AG08395 (cell line): ENCODE measurements at regions not wholly inside any gene's neighbourhood (a gene's known extent, or its start where the extent isn't known, plus 50 kb on each side); places are given as distances from the start of the nearest gene placed in this dataset.
"Not testable (repeated sequence)": the region's sequence is repeated elsewhere in the genome, so short reads cannot be mapped to it uniquely, and the experiment has no call there.

ENCODE experiments used
- DNase-seq: peaks from one replicate; pipeline ENCODE4 v3.0.0; 2012; ENCODE audit warnings: mixed read lengths, low spot score

DNA sequence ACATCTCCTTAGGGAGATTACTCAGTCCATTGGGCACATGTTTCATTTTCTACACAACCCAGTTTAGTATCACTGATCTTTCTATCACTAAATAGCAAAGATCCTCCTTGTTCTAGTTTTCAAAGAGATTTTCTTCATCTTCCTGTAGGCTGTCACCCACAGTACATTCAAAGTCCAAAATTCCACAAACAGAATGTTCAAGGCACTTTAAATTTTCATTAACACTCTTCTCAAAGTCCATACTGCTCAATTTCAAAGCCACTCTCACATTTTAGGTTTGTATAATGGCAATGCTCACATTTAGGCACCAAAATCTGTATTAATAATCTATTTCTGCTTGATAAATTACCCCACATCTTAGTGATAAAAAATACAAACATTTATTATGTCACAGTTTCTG, 152.8 kb downstream of the FSIP2 start:
- DNase-seq: no peak

DNA sequence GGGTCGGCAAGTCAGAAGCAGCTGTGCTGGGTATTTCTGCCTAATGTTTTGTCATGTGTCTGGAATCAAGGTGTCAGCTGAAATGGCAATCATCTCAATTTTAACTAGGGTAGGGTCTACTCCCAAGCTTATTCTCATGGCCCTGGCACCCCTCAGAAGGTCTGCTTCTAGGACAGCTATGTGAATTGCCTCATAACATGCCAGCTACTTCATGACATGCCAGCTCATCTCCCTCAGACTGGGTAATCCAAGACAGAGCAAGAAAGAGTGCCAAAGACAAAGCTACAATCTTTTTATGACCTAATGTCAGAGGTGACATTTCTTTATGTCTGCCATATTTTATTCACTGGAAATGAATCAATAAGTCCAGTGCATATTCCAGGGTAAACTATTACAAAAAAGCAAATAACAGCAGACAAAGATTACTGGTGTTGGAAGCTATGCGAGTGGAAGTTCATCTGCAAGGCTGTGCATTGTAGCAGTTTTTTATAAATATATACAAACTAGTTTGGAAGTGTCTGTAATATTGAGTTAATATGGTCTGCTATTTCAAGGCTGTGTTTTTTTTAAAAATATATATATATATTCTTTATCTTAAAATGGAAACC, 153.3 kb downstream of the FSIP2 start:
- DNase-seq: no peak

DNA sequence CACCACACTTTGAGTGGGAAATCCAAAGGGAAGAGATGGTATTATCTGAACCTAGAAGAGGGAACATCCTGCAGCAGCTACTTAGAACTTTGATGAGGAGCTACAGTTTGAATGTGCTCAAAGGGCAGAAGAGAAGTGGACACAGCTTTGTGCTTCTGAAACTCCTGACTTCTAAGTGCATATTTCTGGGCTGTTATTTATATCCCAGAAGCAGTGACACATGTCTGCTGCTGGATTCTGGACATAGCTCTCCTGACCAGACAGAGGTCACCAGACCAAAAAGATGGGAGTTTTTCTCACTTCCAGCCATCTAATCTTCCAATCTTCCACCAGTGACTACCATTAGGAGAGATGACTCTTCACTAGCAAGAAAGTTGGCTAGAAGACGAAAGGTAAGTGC, 153.9 kb downstream of the FSIP2 start:
- no peak for DNase-seq

DNA sequence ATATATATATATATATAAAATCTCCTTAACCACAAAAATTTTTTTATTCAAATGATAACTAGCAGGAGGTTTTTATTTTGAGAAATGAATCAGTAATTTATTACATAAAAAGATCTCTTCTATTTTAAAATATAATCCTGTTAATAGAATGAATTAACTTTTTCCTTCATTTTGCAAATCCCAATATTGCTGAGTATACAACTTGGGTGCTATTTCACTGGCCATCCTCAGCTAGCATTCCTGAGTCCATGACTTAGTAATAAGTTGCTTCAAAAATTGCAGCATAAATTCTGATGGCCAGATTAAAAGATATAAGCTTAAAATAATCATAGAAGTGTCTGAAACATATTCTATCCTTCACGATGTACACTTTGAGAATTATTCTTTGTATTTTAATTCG, 155.6 kb downstream of the FSIP2 start:
- DNase-seq: no peak

DNA sequence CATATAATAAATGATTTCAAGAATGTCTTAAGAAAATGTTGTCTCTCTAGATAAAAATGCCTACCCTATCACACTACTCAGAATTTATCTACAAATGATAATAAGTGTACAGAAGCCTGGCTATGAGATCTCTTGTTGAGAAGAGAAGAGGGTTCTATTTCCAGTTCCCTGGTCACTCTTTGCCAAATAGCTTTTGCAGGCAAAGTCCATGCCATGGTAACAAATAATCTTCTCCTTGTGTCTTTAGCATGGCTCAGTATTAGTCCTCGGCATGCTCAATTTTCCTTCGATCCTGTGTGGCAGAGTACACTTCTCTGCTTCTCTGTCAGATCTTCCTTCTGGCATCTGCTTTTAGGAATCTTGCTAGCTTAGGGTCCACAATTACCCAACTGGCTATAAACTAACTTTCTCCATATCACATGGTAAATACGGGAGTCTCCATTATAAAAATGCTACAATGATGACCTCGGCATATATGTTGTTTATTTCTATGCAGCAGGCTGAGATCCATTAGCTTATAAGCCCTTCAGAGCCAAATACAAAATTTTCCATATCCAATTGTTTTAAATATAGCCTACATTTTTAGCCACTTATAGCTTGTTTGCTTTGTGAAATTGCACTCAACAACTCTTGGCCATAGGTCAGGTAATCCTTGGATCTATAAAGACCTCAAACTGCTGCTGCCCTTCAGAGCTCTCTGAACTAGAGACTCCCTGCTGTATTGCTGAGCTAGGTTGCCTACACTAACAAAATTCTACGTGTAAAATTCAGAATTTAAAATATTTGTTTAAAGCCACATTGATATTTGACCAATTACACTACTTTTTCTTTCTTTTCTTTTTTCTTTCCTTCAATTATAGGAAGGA, 157.5 kb downstream of the FSIP2 start:
- DNase-seq: no peak

DNA sequence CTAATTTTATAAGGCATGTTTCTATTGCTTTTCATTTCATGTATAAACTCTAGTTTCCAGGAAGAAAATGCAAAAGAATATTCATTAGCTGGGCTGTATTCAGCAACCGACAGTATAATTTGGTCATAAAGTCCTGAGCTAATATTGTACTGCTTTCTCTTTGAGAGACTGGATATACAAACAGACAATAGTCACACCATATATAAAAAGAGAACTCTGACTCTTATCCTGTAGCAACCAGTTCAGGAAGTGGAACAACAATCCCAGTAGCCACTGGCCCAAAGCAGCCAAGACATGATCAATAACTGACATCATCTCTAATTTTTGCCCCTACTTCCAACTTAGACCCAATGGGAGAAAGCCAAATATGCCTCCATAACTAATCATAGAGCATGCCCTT, 160.8 kb downstream of the FSIP2 start:
- DNase-seq: no peak

DNA sequence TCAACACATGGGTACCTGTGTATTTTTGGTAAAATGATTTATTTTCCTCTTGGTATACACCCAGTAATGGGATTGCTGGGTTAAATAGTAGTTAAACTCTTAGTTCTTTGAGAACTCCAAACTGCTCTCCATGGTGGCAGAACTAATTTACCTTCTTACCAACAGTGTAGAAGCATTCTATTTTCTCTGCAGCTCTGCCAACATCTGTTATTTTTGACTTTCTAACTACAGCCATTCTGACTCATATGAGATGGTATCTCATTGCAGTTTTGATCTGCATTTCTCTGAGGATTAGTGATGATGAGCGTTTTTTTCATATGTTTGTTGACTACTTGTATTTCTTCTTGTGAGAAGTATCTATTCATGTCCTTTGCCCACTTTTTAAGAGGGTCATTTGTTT, 180.6 kb downstream of the FSIP2 start:
- no peak for DNase-seq

DNA sequence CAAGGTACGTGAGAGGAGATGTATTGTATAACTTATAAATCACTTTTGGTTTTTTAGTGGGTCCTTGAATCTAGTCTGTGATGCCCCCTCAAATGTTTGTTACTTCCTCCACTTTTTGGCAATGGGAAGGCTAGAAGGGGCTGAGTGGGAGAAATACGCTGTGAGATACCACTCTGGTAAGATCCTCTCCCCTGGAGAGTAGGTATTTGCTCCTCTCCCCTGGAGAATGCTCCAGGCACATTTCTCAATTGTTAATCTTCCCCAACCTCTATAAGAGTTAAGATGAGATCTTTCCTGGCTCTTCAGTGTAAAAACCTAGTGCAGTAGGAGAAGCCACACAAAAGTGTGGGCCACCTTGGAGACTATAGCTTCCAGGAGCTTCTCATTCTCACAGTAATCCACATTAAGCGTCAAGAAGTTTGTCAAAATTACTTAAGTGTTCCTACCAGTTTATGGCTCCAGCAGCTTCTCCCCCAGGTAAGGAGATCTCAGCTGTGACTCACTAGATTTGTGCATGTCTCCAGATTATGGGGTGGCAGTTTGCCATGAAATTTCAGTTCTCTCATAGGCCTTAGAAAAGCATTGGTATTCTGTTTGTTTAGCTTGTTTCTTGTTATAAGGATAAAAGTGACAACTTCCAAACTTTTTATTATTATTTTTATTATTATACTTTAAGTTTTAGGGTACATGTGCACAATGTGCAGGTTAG, 182.6 kb downstream of the FSIP2 start:
- no peak for DNase-seq

DNA sequence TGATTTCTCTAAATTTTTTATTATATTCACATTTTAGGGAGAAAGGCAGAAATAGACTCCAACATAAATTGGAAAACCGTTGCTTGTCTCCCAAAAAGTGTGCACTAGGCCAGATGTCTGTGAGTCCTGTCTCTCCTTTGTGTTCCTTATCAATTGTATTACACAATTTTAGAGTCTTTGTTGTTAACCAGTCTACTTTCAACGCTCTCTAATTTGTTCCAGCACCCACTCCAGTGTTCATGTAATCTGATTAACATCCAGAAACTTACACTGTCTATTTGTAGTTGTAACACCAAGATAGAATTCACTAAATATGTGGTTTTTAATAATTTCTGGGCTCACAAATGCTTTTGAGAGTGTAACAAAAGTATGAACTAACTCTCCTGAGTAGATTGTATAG, 195.6 kb downstream of the FSIP2 start:
- DNase-seq: no peak

DNA sequence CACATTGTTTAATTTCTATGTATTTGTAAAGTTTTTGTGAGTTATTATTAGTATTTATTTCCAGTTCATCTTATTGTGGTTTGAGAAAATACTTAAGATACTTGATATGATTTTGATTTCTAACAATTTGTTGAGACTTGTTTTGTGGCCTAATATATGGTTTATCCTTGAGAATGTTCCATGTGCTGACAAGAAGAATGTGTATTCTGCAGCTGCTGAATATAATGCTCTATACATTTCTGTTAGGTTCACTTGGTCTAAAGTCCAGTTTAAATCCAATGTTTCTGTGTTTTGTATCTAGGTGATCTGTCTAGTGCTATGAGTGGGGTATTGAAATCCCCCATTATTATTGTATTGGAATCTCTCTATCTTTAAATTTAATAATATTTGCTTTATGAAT, 201.3 kb downstream of the FSIP2 start:
- no peak for DNase-seq

DNA sequence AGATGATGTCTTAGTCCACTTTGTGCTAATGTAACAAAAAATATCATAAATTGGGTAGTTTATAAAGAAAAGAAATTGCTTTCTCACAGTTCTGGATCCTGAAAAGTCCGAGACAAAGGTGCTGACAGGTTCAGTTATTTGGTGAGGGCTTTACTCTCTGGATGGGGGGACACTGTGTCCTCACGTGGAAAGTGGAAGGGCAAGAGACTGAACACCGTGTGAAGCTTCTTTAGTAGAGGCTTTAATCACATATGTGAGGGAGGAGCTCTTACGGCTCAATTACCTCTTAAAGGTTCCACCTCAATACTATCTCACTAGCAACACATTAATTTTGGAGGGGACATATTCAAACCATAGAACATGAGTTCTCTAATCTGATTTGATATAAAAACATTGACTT, 204.3 kb downstream of the FSIP2 start:
- no peak for DNase-seq

DNA sequence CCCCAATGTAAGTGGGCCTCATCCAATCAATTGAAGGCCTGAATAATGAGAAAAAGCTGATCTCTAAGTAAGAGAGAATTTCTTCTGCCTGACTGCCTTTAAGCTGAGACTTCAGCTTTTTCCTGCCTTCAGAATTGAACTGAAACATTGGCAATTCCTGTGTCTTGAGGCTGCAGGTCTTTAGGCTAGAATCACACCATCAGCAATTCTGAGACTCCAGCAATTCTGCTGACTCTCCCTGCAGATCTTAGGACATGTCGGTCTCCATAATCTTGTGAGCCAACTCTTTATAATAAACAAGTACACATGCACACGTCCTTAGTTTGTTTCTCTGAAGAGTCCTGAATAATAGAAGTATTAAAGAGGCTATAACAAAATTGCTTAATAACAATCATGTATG, 209.1 kb downstream of the FSIP2 start:
- no peak for DNase-seq

DNA sequence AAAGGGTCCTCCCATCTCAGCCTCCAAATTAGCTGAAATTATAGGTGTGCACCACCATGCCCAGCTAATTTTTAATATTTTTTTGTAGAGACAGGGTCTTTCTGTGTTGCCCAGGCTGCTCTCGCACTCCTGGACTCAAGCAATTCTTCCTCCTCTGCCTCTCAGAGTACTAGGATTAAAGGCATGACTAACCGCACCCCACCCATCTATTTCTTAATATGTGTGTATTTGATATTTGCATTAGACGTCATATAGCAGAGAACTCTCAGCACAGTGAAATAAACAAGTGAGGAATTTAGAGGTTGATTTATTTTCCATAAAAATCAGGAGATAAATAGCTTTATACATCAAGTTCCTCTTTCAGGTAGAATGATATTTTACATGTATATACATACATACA, 213.5 kb downstream of the FSIP2 start:
- DNase-seq: no peak

DNA sequence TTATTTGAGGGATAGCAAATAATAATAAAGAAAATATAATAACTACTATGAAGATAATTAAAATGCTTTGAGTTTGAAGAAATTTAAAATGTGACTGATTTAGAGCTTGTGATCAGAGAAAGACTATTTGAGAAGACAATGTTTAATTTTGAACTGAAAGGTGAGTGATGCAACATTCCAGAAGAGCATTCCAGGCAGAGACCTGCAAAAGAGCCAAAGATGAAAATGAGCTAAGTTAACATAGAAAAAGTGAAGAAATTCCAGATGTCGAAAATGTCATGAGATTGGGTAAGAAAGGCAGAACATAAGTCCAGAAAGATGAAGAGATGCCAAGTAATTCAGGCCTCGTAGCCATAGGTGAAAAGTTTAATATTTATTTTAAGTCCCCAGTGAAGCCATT, 215.8 kb downstream of the FSIP2 start:
- no peak for DNase-seq

DNA sequence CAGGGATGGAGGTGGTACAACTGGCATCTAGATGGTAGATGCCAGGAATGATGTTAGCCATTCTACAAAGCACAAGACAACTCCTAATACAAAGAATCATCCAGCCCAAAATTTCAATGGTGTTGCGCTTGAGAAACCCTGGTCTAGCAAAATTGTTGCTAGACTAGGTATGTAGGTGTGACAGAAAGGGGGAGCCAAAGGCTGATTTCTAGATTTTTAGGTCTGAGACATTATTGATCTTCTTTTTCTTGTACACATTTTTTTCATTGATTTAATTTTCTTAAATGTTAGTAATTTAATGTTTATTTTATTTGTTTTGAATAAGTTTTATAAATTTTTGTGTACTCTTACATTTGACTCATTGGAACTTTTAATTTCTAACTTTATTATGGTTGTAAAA, 216.4 kb downstream of the FSIP2 start:
- no peak for DNase-seq

DNA sequence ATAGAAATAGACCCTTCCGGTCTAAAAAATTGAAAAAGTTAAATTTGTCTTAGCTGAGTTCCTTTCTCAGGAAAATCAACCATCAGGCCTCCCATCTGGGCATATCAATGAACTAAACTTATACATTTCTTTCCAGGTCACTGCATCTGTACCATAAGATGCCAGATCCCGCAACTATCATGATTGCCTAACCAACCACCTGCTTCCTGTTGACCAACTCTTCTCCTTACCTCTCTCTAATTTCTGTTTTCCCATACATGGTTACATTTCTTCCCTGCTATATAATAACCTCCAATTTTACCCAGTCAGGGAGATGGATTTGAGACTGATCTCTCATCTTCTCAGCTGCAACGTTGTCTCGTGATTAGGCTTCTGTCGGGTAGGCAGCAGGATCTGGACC, 228.7 kb downstream of the FSIP2 start:
- no peak for DNase-seq

DNA sequence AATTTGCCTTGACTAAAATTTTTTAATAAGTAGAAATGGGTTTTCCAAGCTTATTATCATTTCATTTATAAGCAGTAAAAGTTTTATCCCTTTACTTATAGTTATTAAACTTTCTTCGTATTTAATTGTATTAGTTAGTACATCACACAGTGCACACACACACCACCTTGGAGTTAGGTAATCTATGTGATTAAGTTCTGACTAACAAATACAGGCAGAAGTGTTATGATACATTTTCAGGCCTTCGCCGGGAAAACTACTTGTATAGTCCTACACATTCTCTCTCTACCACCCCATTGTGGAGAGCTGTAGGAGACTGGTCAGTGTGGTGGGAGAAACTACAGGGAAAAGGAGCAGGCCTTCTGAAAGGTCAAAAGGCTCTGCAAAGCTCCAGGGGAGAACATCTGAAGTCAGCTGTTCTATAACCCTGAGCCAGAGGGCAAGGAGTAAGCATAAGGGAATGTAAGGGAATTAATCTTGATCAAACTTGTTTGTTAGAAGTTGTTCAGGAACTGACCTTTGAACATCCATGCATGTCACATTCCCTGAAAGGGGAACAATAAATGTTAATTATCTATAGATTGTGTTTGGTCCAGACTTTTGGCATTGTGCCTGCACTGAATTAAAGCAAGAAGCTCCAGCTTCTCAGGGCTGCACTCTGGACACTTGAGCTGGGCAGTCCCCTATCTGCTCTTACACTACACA, 231.7 kb downstream of the FSIP2 start:
- DNase-seq: no peak

DNA sequence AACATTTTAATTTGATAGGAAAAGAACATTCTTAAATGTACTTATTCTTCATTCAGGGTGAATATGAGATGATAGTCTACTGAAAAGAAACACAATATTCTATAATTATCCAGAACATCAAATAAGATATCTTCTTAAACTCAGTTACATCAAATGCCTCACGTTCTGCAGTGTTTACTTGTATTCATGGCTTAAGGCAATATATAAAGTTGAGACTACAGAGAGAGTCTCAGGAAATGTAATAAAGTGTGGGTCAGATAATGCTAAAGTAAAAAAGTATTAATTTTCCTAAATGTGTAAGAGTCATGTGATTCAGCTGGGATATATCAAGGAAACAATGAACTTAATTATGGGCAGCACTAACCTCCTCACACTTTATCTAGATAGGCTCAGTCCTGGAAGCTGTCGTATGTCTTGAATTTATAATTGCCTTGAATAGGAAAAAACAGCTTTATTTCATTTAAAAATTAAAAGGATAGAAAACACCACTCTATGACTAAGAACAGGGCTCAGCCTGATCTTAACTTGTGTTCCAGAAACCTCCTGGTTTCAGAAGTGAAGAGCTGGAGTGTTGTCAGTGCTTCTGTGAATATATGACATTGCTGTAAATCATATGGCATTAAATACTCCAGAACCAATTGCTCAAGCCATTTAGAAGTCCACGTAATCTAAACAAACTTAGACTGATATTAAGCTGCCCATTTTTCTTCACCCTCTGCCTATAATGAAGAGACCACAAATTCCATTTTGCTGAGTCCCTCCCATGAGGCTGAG, 240.2 kb downstream of the FSIP2 start:
- DNase-seq: peak; percentile 3

DNA sequence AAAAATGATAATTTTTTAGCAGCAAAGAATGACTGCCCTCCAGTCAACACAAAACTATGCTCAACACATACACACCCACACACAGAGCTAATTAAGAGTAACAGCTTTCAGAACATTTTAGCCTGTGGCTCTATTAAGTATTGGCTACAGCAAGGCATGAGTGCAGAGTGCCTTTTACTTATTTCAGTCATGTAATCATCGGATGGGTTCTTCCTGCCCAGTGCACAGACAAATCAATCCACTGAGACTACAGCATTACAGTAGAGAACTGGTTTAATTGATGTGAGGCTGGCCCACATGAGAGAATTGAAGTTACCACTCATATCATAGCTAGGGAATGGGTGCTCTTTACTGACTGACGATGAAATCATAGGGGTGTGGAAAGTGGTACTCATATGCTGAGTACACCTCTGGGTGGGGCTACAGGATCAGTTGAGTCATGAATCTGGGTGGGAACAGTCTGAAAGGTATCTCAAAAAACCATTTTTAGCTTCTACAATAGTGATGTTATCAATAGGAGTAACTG, 241.0 kb downstream of the FSIP2 start:
- DNase-seq: no peak

DNA sequence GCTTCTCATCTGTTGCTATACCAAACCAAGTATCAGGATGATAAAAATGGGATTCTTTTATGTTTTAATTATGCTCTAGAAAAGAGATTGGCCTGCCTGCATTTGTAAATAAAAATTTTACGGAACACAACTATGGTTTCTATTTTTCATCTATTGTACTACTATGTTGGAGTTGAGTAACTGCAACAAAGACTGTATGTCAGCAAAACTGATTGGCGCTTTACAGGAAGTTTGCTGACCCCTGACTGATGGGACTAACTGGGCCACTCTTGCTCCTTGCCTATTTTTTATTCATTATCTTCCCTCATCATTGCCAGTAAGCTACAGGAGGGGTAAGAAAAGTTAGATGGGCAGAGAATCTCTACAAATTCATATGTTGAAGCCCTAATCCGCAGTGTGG, 242.3 kb downstream of the FSIP2 start:
- no peak for DNase-seq

DNA sequence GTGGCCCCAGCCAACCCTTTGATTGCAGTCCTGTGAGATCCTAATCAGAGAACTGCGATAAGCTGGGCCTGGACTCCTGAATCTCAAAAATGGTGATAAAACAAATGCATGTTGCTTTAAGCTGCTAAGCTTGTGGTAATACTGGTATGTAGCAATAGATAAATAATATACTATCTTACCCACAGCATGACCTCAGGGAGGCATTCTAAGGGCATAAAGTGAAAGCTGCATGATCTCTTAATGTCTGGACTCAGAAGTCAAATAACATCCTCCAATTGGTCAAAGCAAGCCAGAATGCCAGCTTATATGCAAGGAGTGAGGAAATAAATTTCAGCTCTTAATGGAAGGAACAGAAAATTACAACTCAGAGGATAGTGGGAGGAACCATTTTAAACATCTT, 246.1 kb downstream of the FSIP2 start:
- no peak for DNase-seq

DNA sequence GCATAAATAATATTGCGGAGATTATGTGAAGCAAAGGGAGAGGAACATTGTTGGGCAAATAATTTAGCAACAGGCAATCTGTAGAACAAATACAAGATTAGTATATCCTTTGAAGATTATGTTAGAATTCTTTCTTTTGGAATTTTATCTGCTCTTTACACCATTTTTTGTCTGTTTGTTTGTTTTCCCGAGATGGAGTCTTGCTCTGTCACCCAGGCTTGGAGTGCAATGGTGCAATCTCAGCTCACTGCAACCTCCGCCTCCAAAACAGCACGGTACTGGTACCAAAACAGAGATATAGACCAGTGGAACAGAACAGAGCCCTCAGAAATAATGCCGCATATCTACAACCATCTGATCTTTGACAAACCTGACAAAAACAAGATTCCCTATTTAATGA, 250.3 kb downstream of the FSIP2 start:
- not testable (repeated sequence) for DNase-seq
